GM21423 (cell line): ENCODE measurements at regions not wholly inside any gene's neighbourhood (a gene's known extent, or its start where the extent isn't known, plus 50 kb on each side); places are given as distances from the start of the nearest gene placed in this dataset.
"Not testable (repeated sequence)": the region's sequence is repeated elsewhere in the genome, so short reads cannot be mapped to it uniquely, and the experiment has no call there.

Source experiments
- ATAC-seq: cut with Tn5 transposase; IDR thresholded peaks from one replicate; pipeline ENCODE4 v1.9.1; 2021; ENCODE audit warnings: mild to moderate bottlenecking, moderate library complexity; ENCODE audit not compliant: unreplicated experiment

GRCh38 chr6:131336596-131336995, 201.3 kb downstream of the AKAP7 start:
- no peak for ATAC-seq

GRCh38 chr6:131346896-131347295, 211.6 kb downstream of the AKAP7 start:
- ATAC-seq = not testable (repeated sequence)

GRCh38 chr6:131348572-131348971, 213.3 kb downstream of the AKAP7 start:
- ATAC-seq = no peak

DNA sequence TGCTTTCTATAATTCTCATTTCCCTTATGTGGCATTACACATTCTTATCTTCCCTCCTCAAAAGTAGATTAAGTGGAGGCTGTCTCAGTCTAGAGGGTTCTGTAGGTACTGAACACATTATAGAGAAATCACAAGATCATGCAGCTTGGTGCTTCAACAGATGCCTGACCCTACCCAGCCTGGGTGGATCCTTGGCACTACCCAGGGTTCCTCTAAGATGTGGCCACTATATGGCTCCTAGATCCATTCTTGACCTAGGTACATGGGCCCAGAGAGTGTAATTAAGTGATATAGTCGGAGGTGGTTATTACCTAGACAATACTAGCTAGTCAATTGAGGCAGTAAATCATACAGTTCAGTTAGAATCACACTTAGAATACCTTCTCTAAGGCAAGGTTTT, 213.9 kb downstream of the AKAP7 start:
- no peak for ATAC-seq

DNA sequence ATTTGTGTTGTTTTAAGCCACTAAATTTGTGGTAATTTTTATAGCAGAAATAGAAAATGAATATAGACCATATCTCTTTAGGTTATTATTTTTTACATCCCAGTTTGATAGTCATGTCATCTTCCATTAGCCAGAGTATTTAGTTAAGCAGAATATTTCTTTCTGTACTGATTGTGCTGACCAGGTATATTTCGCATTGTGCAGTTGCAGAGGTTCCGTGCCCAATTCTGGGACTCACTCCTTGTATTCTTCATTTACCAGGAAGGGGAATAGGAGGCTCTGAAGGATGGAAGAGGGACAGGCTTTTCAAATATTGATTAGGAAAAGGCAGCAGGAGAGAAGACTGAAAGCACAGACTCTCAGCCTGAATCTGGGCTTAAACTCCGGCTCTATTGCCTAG, 217.8 kb downstream of the AKAP7 start:
- ATAC-seq = no peak

- no peak for ATAC-seq
These were observed 218.6 kb downstream of the AKAP7 start for GRCh38 chr6:131353876-131354275.

DNA sequence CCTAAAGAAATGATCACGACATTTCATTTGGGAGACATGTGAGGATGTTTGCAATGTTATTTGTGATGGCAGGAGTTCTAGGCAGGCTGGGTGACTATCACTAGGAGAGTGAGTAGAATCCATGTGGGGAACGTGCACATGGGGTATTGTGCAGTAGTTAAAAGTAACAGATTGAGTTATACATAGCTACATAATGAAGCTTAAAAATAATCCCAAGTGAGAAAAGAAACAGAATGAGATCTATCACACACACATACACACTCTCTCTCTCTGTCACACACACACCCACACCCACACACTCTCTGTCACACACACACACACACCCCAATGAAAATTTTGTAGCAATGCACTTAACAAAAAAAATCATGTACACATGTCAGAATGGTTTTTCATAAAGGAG, 218.7 kb upstream of the ARG1 start:
- no peak for ATAC-seq

DNA sequence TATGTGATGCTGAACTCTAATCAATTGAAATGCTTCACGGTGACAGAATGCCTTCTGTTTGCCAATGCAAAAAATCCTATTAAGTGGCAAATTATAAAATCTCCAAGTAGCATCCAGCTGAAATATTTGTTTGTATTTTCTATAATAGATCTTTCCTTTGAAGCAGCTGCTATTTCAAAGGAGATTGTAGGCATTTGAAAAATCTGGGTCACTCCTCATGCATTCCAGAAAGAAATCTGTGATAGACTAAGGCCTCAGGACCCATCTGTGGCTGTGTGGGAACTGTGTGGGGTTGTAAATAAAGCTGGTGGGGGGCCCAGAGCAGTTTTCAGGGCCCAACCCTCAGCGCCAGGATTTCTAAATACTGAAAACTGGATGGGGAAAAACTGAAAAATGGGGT, 216.9 kb upstream of the ARG1 start:
- no peak for ATAC-seq

GRCh38 chr6:131357501-131357900, 215.5 kb upstream of the ARG1 start:
- no peak for ATAC-seq

DNA sequence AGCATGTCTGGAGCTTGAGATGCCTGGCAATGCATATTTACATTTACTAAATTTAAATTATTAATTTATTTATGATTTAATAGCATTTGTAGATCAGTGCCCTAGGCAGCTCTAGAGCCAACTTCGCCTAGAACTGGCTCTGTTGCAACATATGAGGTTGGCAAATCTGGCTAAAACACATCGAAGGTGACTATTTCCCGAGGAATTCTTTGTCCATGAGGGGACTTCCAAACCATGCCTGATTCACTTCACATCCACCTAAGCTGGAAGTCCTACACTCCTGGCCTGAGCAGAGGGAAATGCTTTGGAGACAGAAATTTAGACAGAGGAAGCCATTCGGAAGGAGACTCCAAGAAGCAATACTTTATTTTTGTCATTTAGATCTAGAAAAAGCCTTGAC, 211.0 kb upstream of the ARG1 start:
- ATAC-seq = no peak

GRCh38 chr6:131362696-131363095, 210.3 kb upstream of the ARG1 start:
- ATAC-seq = no peak

- no peak for ATAC-seq
These were observed 208.8 kb upstream of the ARG1 start for GRCh38 chr6:131363947-131364834.

DNA sequence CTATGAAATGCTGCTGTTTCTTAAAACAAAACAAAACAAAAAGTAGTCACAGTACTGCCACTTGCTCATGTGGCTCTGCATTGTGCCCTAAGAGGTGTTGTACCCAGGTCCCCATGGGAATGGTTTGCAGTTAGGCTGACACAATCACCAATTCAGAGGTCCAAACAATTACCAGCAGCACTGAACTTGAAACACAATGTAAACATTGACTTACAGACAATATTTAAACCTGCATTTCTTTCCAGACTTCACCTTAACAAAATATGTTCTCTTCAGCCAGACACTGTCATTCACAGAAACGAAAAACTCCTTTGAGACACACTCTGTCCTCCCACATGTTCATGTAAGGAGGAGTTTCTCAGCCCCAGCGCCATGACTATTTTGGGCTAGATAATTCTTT, 206.8 kb upstream of the ARG1 start:
- no peak for ATAC-seq

GRCh38 chr6:131367206-131367873, 205.7 kb upstream of the ARG1 start:
- ATAC-seq = no peak

DNA sequence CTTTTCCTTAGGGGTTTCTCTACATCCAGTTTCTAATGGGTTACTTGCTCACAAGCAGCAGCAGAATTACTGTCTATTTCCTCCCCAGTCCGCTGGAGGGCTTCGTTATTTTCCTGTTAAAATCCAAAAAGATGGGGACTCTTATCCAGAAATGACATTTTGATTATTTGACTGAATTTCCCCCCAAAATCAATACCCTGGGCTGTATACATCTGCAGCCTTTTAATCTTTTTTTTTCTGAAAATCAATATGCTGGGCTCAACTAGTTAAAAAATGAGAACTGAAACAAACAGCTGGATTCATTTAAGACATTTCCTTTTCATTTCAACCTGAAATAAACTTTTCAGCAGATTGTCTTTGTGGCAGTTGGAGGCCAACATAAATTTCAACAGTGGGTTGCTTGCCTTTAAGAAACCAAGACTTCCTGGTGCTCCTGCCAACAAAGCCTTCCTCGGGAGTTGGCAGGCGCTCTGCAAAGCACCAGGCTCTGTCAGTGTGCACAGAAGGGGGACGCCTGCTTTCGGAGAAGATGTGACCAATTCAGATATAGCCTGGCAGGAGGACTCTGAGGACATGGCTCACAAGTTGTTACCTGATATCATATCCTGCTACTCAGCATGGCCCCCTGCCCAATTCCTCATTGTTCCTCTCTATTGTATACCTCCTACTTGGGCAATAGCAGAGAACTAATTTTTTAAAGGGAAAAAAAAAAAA, 204.7 kb upstream of the ARG1 start:
- peak; percentile 79 for ATAC-seq

DNA sequence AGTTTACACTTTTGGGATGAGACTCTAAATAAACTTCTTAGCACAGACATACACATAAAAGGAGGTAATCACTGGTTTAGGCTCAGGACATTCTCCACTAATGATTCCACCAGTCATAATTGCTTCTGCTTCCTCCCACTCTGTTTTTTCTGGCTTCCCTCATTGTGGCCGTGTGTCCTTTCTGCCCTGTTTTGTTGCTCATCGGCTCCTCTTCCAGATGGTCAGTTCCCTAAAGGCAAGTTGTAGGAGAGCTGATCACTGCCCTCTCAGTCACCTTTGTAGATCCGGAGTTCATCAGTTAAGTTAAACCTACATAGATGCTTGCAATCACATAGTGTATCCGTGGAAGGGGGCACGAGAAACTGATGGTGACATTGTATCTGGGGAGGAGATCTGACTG, 200.5 kb upstream of the ARG1 start:
- no peak for ATAC-seq

DNA sequence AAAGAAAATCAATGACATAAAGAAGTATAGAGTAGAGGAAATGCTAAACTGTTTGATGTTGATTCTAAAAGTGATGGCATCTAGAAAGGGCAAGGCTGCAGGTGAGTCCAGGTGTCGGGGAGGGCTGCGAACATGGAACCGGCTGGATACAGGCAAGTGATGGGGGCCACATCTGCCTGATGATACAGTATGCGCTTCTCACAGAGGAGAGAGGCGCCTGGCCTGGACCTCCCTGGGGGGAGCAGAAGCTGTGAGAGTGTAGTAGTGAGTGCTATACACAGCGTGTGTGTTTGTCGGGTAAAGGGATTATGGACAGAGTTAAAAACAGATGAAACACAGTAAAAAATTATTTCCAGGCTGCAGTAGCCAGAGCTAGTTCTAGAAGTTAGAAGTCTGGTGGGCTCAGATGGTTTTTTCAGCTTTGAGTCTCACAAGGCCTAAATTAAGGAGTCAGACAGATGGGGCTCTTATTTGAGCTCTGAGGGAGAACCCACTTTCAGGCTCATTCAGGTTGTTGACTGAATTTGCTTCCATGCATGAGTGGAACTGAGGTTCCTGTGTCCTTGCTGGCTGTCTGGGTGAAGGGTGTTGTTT, 195.8 kb upstream of the ARG1 start:
- ATAC-seq = no peak

DNA sequence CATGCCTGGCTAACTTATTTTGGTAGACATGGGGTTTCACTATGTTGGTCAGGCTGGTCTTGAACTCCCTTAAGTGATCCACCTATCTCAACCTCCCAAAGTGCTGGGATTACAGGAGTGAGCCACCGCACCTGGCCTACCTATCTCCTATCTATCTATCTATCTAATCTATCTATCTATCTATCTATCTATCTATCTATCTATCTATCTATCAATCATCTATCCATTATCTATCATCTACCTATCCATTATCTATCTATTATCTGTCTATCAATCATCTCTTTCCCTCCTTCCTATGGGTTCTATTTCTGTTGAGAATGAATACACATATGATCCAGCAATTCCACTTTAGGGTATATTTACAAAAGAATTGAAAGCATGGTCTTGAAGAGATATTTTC, 194.2 kb upstream of the ARG1 start:
- no peak for ATAC-seq

DNA sequence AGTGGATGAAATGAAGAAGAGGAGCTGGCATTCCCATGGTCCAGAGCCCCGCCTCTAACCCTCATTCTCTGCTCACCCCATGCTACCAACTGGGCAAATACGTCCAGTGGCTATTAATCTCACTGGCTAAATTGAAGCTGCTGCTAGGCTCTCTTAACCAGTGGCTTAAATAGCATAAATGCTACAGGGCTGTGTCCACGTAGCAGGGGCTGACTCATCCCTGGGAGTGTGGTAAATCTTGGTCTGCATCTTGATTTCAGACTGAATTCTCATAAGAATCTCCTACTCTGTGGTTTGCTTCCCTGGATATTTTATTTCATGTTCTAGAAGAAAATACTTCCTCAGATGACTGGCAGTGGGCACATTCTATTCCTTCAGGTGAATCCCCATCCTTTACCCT, 193.1 kb upstream of the ARG1 start:
- no peak for ATAC-seq

DNA sequence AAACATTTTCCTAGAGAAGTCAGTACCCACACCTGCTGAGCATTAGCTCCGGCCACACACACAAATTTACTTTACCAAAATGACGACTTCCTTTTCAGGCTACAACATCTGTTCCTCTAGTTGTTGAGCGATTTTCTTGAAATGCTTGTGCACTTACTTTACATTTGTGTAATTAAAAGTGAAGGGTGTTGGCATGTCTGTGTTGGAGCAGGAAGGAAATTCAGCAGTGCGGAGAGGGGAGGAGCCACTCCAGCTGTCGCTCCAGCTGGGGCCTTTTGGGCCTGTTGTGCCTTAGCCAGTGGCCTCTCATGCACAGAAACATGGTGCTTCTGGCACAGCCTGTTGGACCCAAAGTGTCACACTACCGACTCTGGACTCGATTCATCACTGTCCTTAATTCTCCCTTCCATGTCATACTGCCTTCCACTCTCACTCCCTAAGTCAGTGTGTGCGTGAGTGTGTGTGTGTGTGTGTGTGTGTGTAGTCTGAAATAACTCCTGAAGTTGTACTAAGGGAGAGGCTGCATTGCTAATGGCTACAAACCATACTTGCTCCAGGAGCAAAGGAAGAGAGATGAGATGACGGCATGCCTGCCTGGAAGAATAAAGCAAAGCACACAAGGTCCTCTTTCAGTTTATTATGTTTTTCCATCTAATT, 191.8 kb upstream of the ARG1 start:
- ATAC-seq = no peak

DNA sequence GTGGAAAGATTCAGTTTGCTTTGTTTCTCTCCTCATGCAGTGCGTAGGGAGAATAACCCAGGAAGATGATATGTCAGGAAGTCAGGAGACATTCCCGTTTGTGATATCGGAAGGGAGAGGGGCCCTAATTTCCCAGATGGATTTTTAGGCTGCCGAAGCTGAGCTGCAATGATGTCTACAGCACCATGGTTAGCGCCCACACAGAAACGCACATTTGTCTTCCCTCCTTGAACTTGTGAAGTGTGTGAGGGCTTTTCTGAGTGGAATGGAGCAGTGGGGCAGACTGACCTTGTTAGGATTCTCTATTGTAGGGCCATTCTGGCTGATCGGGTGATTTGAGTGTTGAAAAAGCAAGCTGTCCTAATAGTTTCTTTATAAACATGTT, 191.3 kb upstream of the ARG1 start:
- ATAC-seq = no peak
